ENCODE measurements at regions not wholly inside any gene's neighbourhood (a gene's known extent, or its start where the extent isn't known, plus 50 kb on each side); places are given as distances from the start of the nearest gene placed in this dataset.
"Not testable (repeated sequence)": the region's sequence is repeated elsewhere in the genome, so short reads cannot be mapped to it uniquely, and the experiment has no call there.

DNA sequence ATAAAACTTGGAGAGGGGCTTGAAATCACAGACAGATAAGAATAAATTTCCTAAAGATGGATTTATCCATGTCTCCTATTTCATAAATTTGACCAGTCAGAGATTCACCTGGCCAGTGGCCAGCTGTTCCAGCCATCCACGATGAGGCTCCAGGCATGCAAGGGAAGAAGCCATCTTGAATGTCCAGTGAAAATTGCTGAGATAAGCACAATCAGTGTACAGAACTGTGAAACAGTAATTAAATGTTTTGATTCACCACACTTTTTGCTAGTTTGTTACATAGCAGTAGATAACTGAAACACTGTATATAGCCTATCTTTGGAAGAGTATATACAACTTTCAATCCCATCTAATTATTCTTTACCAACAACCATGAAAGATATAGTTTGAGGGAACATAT lies 163.5 kb downstream of the HINT1 start:
- WGBS, 2 experiments (ENCODE audit: insufficient coverage in 2 of 2) = 83 to 89% methylated on average over 1 of the region's 1 CpG
- H3K4me3 ChIP-seq (ENCODE audit: extremely low read depth, insufficient read depth, low read length, poor library complexity, severe bottlenecking) = no peak overlapping the region
- no peak overlapping the region for H3K27ac ChIP-seq (ENCODE audit: low read depth, low read length, severe bottlenecking)
- H3K36me3 ChIP-seq (ENCODE audit: control insufficient read depth, insufficient read depth, low read length) = no peaks in the 10 kb centered on the region
- no peaks in the 10 kb centered on the region for H3K4me1 ChIP-seq (ENCODE audit: control insufficient read depth, insufficient read depth, low read length, poor library complexity, severe bottlenecking)
- H3K9me3 ChIP-seq (ENCODE audit: control insufficient read depth, low read length) = no peaks in the 10 kb centered on the region

GRCh38 chr5:131000289-131000688 lies 164.8 kb downstream of the HINT1 start:
- Histone ChIP-seq H3K4me1 (ENCODE audit: control insufficient read depth, insufficient read depth, low read length, poor library complexity, severe bottlenecking) (no peaks in the 10 kb centered on the region), H3K27ac (ENCODE audit: low read depth, low read length, severe bottlenecking) (no peak overlapping the region), H3K4me3 (ENCODE audit: extremely low read depth, insufficient read depth, low read length, poor library complexity, severe bottlenecking) (no peak overlapping the region), H3K36me3 (ENCODE audit: control insufficient read depth, insufficient read depth, low read length) (no peaks in the 10 kb centered on the region), H3K9me3 (ENCODE audit: control insufficient read depth, low read length) (no peaks in the 10 kb centered on the region)

DNA sequence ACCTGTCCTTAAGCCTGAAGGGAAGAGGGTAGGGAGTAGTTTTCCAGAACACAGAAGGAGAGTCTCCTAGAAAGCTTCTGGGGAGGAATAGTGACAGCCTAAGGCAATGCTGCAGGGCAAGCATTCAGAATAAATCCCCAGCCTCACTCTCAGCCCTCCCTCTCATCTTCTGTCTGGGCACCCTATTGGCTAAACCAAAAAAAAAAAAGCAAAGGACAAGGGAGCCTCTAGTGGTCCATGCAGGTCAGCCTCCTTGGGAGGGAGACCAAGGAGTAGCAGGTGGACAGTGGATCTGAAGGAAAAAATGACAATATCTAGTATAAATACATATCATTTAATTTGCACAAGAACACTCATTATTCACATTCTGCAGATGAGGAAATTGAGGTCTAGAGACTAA lies 168.3 kb downstream of the HINT1 start:
- H3K36me3 ChIP-seq (ENCODE audit: control insufficient read depth, insufficient read depth, low read length); H3K9me3 ChIP-seq (ENCODE audit: control insufficient read depth, low read length); H3K4me1 ChIP-seq (ENCODE audit: control insufficient read depth, insufficient read depth, low read length, poor library complexity, severe bottlenecking); H3K4me3 ChIP-seq (ENCODE audit: extremely low read depth, insufficient read depth, low read length, poor library complexity, severe bottlenecking); H3K27ac ChIP-seq (ENCODE audit: low read depth, low read length, severe bottlenecking): not testable (repeated sequence)

DNA sequence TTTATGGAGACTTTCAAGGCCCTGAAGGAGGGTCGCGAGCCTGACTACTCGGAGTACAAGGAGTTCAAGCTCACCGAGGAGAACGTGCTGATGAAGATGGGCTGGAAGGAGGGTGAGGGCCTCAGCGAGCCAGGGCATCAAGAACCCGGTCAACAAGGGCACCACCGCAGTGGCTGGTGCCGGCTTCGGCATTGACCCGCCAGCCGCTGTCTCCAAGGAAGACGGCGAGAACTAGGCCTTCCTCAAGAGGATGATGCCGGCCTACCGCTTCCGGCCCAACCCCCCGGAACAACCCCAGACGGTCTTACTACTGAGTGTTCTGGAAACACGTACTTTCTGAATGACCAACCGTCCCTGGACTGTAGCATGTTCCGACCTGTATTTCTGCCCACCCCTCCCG lies 169.2 kb downstream of the HINT1 start:
- 96 to 99% methylated on average over 20 to 23 of the region's 23 CpGs for WGBS, 2 experiments (ENCODE audit: insufficient coverage in 2 of 2)
- Histone ChIP-seq H3K4me3 (ENCODE audit: extremely low read depth, insufficient read depth, low read length, poor library complexity, severe bottlenecking) (no peak overlapping the region), H3K4me1 (ENCODE audit: control insufficient read depth, insufficient read depth, low read length, poor library complexity, severe bottlenecking) (peaks cover 11% of the 10 kb centered on the region), H3K27ac (ENCODE audit: low read depth, low read length, severe bottlenecking) (no peak overlapping the region), H3K36me3 (ENCODE audit: control insufficient read depth, insufficient read depth, low read length) (no peaks in the 10 kb centered on the region), H3K9me3 (ENCODE audit: control insufficient read depth, low read length) (no peaks in the 10 kb centered on the region)

DNA sequence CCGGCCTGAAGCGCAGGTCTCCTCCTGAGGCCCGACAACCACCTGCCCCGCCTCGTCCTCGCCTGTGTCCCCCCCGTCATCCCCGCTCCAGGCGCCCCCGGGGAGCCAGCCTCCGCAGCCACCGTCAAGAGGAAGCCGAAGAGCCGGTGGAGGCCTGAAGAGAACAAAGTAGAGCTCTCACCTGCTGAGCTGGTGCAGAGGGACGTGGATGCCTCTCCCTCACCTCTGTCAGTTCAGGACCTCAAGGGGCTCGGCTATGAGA lies 169.9 kb downstream of the HINT1 start:
- Histone ChIP-seq H3K36me3 (ENCODE audit: control insufficient read depth, insufficient read depth, low read length) (no peaks in the 10 kb centered on the region), H3K27ac (ENCODE audit: low read depth, low read length, severe bottlenecking) (no peak overlapping the region), H3K4me3 (ENCODE audit: extremely low read depth, insufficient read depth, low read length, poor library complexity, severe bottlenecking) (no peak overlapping the region), H3K9me3 (ENCODE audit: control insufficient read depth, low read length) (no peaks in the 10 kb centered on the region), H3K4me1 (ENCODE audit: control insufficient read depth, insufficient read depth, low read length, poor library complexity, severe bottlenecking) (peaks cover 11% of the 10 kb centered on the region)
- WGBS, 2 experiments (ENCODE audit: insufficient coverage in 2 of 2) = 95 to 97% methylated on average over 16 of the region's 16 CpGs

GRCh38 chr5:130994496-130995253 lies 170.4 kb downstream of the HINT1 start:
- no peaks in the 10 kb centered on the region for H3K36me3 ChIP-seq (ENCODE audit: control insufficient read depth, insufficient read depth, low read length)
- no peak overlapping the region for H3K27ac ChIP-seq (ENCODE audit: low read depth, low read length, severe bottlenecking)
- no peaks in the 10 kb centered on the region for H3K9me3 ChIP-seq (ENCODE audit: control insufficient read depth, low read length)
- WGBS, 2 experiments (ENCODE audit: insufficient coverage in 2 of 2) = 96% methylated on average over 26 to 40 of the region's 40 CpGs
- H3K4me1 ChIP-seq (ENCODE audit: control insufficient read depth, insufficient read depth, low read length, poor library complexity, severe bottlenecking) = peaks cover 11% of the 10 kb centered on the region
- H3K4me3 ChIP-seq (ENCODE audit: extremely low read depth, insufficient read depth, low read length, poor library complexity, severe bottlenecking) = no peak overlapping the region

GRCh38 chr5:130992621-130993020 lies 172.4 kb downstream of the HINT1 start:
- no peaks in the 10 kb centered on the region for H3K36me3 ChIP-seq (ENCODE audit: control insufficient read depth, insufficient read depth, low read length)
- H3K9me3 ChIP-seq (ENCODE audit: control insufficient read depth, low read length) = no peaks in the 10 kb centered on the region
- no peak overlapping the region for H3K4me3 ChIP-seq (ENCODE audit: extremely low read depth, insufficient read depth, low read length, poor library complexity, severe bottlenecking)
- H3K27ac ChIP-seq (ENCODE audit: low read depth, low read length, severe bottlenecking) = peak overlapping the region; percentile 93
- 29% methylated on average over 1 of the region's 1 CpG; no CpG with 5 or more reads in 1 of the 2 experiments for WGBS, 2 experiments (ENCODE audit: insufficient coverage in 2 of 2)
- peaks cover 11% of the 10 kb centered on the region for H3K4me1 ChIP-seq (ENCODE audit: control insufficient read depth, insufficient read depth, low read length, poor library complexity, severe bottlenecking)

DNA sequence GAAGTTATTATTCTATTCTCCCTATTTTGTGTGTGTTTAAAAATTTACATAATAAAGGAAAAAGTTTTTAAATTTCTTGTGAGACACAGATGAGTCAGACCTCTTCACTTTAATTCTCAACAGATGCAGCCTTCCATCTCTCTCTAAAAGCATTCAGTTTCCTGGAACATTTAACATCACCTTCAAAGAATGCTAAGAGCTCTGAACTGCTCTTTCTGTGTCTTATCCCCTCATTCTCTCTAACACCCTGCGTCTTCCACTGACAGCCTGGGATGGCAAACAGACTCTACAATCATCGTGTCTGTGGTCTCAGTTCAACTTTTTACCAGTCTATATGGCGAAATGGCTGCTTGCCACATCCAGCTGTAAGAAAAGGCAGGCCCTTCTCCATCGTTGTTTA lies 173.0 kb downstream of the HINT1 start:
- Histone ChIP-seq H3K4me1 (ENCODE audit: control insufficient read depth, insufficient read depth, low read length, poor library complexity, severe bottlenecking) (peaks cover 11% of the 10 kb centered on the region), H3K4me3 (ENCODE audit: extremely low read depth, insufficient read depth, low read length, poor library complexity, severe bottlenecking) (no peak overlapping the region), H3K36me3 (ENCODE audit: control insufficient read depth, insufficient read depth, low read length) (no peaks in the 10 kb centered on the region), H3K9me3 (ENCODE audit: control insufficient read depth, low read length) (no peaks in the 10 kb centered on the region), H3K27ac (ENCODE audit: low read depth, low read length, severe bottlenecking) (peak overlapping the region; percentile 93)
- 38 to 40% methylated on average over 3 to 4 of the region's 4 CpGs for WGBS, 2 experiments (ENCODE audit: insufficient coverage in 2 of 2)

GRCh38 chr5:130985776-130986175 lies 179.3 kb downstream of the HINT1 start:
- no peak overlapping the region for H3K27ac ChIP-seq (ENCODE audit: low read depth, low read length, severe bottlenecking)
- 85% methylated on average over 2 of the region's 2 CpGs; no CpG with 5 or more reads in 1 of the 2 experiments for WGBS, 2 experiments (ENCODE audit: insufficient coverage in 2 of 2)
- no peaks in the 10 kb centered on the region for H3K9me3 ChIP-seq (ENCODE audit: control insufficient read depth, low read length)

GRCh38 chr5:130981663-130982062 lies 183.4 kb downstream of the HINT1 start:
- WGBS, 2 experiments (ENCODE audit: insufficient coverage in 2 of 2) = 91 to 92% methylated on average over 2 to 4 of the region's 5 CpGs
- no peak overlapping the region for H3K4me3 ChIP-seq (ENCODE audit: extremely low read depth, insufficient read depth, low read length, poor library complexity, severe bottlenecking)
- no peaks in the 10 kb centered on the region for H3K9me3 ChIP-seq (ENCODE audit: control insufficient read depth, low read length)
- H3K36me3 ChIP-seq (ENCODE audit: control insufficient read depth, insufficient read depth, low read length) = no peaks in the 10 kb centered on the region
- no peak overlapping the region for H3K27ac ChIP-seq (ENCODE audit: low read depth, low read length, severe bottlenecking)
- no peaks in the 10 kb centered on the region for H3K4me1 ChIP-seq (ENCODE audit: control insufficient read depth, insufficient read depth, low read length, poor library complexity, severe bottlenecking)

More at GRCh38 chr5:130985776-130986175, 179.3 kb downstream of the HINT1 start:
- Histone ChIP-seq H3K4me3 (ENCODE audit: extremely low read depth, insufficient read depth, low read length, poor library complexity, severe bottlenecking) (no peak overlapping the region), H3K36me3 (ENCODE audit: control insufficient read depth, insufficient read depth, low read length) (no peaks in the 10 kb centered on the region), H3K4me1 (ENCODE audit: control insufficient read depth, insufficient read depth, low read length, poor library complexity, severe bottlenecking) (no peaks in the 10 kb centered on the region)

- H3K9me3 ChIP-seq (ENCODE audit: control insufficient read depth, low read length) = no peaks in the 10 kb centered on the region
- no peak overlapping the region for H3K4me3 ChIP-seq (ENCODE audit: extremely low read depth, insufficient read depth, low read length, poor library complexity, severe bottlenecking)
- H3K36me3 ChIP-seq (ENCODE audit: control insufficient read depth, insufficient read depth, low read length) = no peaks in the 10 kb centered on the region
- WGBS, 2 experiments (ENCODE audit: insufficient coverage in 2 of 2) = 88 to 100% methylated on average over 1 to 3 of the region's 4 CpGs
- H3K4me1 ChIP-seq (ENCODE audit: control insufficient read depth, insufficient read depth, low read length, poor library complexity, severe bottlenecking) = no peaks in the 10 kb centered on the region
- H3K27ac ChIP-seq (ENCODE audit: low read depth, low read length, severe bottlenecking) = no peak overlapping the region
Measured at GRCh38 chr5:130978475-130978874, 186.6 kb downstream of the HINT1 start.
